ENCODE measurements at regions not wholly inside any gene's neighbourhood (a gene's known extent, or its start where the extent isn't known, plus 50 kb on each side); places are given as distances from the start of the nearest gene placed in this dataset.

- no peak overlapping the region for H3K4me2 ChIP-seq (ENCODE audit: extremely low read depth, insufficient read depth, low read length)
- no peaks in the 10 kb centered on the region for H3K27me3 ChIP-seq (ENCODE audit: control insufficient read depth, insufficient read depth, low read length)
- DNase-seq (ENCODE audit: low read depth in 2 of 2), result no peak
- no peak overlapping the region for H3K4me3 ChIP-seq (replicated peaks in 1 of 4; ENCODE audit: control extremely low read depth in 1 of 4, insufficient read depth in 1 of 4, low read depth in 3 of 4, low read length in 4 of 4)
- no peak for TF ChIP-seq EZH2 (IDR thresholded peaks at IDR 0.05; ENCODE audit: low read length, missing control alignments)
- TF ChIP-seq CTCF (conservative IDR thresholded peaks at IDR 0.05 in 1 of 2, IDR thresholded peaks at IDR 0.05 in 1 of 2; ENCODE audit: low read depth in 1 of 2, low read length in 2 of 2), result no peak
- H2AFZ ChIP-seq (ENCODE audit: low read length), result no peak overlapping the region
- H4K20me1 ChIP-seq (ENCODE audit: control insufficient read depth, extremely low read depth, insufficient read depth, low read length), result no peaks in the 10 kb centered on the region
- no peaks in the 10 kb centered on the region for H3K9me3 ChIP-seq (ENCODE audit: control insufficient read depth, insufficient read depth, low read depth, low read length)
- H3K79me2 ChIP-seq (ENCODE audit: control insufficient read depth, insufficient read depth, low read length), result no peaks in the 10 kb centered on the region
- H3K27ac ChIP-seq (ENCODE audit: insufficient read depth, low read length), result no peak overlapping the region
- H3K36me3 ChIP-seq (ENCODE audit: control insufficient read depth, insufficient read depth, low read length), result no peaks in the 10 kb centered on the region
- H3K9ac ChIP-seq (ENCODE audit: insufficient read depth, low read length), result no peak overlapping the region
- H3K4me1 ChIP-seq (ENCODE audit: control insufficient read depth, extremely low read depth, insufficient read depth, low read length), result no peaks in the 10 kb centered on the region
Observed at GRCh38 chrX:18045436-18045835, 175.2 kb downstream of the BEND2 start.

- no peak for DNase-seq (ENCODE audit: low read depth in 2 of 2)
- H2AFZ ChIP-seq (ENCODE audit: low read length), result no peak overlapping the region
Observed at GRCh38 chrX:18042776-18043175, 177.9 kb downstream of the BEND2 start.

GRCh38 chrX:18041656-18042055 lies 179.0 kb downstream of the BEND2 start:
- no peak for DNase-seq (ENCODE audit: low read depth in 2 of 2)
- TF ChIP-seq CTCF (conservative IDR thresholded peaks at IDR 0.05 in 1 of 2, IDR thresholded peaks at IDR 0.05 in 1 of 2; ENCODE audit: low read depth in 1 of 2, low read length in 2 of 2), result no peak
- no peak for TF ChIP-seq EZH2 (IDR thresholded peaks at IDR 0.05; ENCODE audit: low read length, missing control alignments)
- Histone ChIP-seq H3K27me3 (ENCODE audit: control insufficient read depth, insufficient read depth, low read length) (no peaks in the 10 kb centered on the region), H3K36me3 (ENCODE audit: control insufficient read depth, insufficient read depth, low read length) (no peaks in the 10 kb centered on the region), H3K9me3 (ENCODE audit: control insufficient read depth, insufficient read depth, low read depth, low read length) (no peaks in the 10 kb centered on the region), H3K4me3 (replicated peaks in 1 of 4; ENCODE audit: control extremely low read depth in 1 of 4, insufficient read depth in 1 of 4, low read depth in 3 of 4, low read length in 4 of 4) (no peak overlapping the region), H2AFZ (ENCODE audit: low read length) (no peak overlapping the region), H3K9ac (ENCODE audit: insufficient read depth, low read length) (no peak overlapping the region), H3K4me1 (ENCODE audit: control insufficient read depth, extremely low read depth, insufficient read depth, low read length) (no peaks in the 10 kb centered on the region), H3K4me2 (ENCODE audit: extremely low read depth, insufficient read depth, low read length) (no peak overlapping the region), H4K20me1 (ENCODE audit: control insufficient read depth, extremely low read depth, insufficient read depth, low read length) (no peaks in the 10 kb centered on the region), H3K79me2 (ENCODE audit: control insufficient read depth, insufficient read depth, low read length) (no peaks in the 10 kb centered on the region), H3K27ac (ENCODE audit: insufficient read depth, low read length) (no peak overlapping the region)

More at GRCh38 chrX:18042776-18043175, 177.9 kb downstream of the BEND2 start:
- no peaks in the 10 kb centered on the region for H3K27me3 ChIP-seq (ENCODE audit: control insufficient read depth, insufficient read depth, low read length)
- H3K36me3 ChIP-seq (ENCODE audit: control insufficient read depth, insufficient read depth, low read length), result no peaks in the 10 kb centered on the region
- H3K9me3 ChIP-seq (ENCODE audit: control insufficient read depth, insufficient read depth, low read depth, low read length), result no peaks in the 10 kb centered on the region
- no peak overlapping the region for H3K27ac ChIP-seq (ENCODE audit: insufficient read depth, low read length)
- TF ChIP-seq CTCF (conservative IDR thresholded peaks at IDR 0.05 in 1 of 2, IDR thresholded peaks at IDR 0.05 in 1 of 2; ENCODE audit: low read depth in 1 of 2, low read length in 2 of 2) (no peak), EZH2 (IDR thresholded peaks at IDR 0.05; ENCODE audit: low read length, missing control alignments) (no peak)
- H3K79me2 ChIP-seq (ENCODE audit: control insufficient read depth, insufficient read depth, low read length), result no peaks in the 10 kb centered on the region
- H3K4me3 ChIP-seq (replicated peaks in 1 of 4; ENCODE audit: control extremely low read depth in 1 of 4, insufficient read depth in 1 of 4, low read depth in 3 of 4, low read length in 4 of 4), result no peak overlapping the region
- no peak overlapping the region for H3K4me2 ChIP-seq (ENCODE audit: extremely low read depth, insufficient read depth, low read length)
- no peaks in the 10 kb centered on the region for H3K4me1 ChIP-seq (ENCODE audit: control insufficient read depth, extremely low read depth, insufficient read depth, low read length)
- H3K9ac ChIP-seq (ENCODE audit: insufficient read depth, low read length), result no peak overlapping the region
- H4K20me1 ChIP-seq (ENCODE audit: control insufficient read depth, extremely low read depth, insufficient read depth, low read length), result no peaks in the 10 kb centered on the region

All from fibroblast of lung (primary cell).